Renal cortex interstitium (tissue), 11 donors: ENCODE measurements at regions not wholly inside any gene's neighbourhood (a gene's known extent, or its start where the extent isn't known, plus 50 kb on each side); places are given as distances from the start of the nearest gene placed in this dataset.
A peak's percentile ranks its signal among the peaks of the same experiment; 100 is the strongest.

ENCODE experiments used
- DNase-seq, 11 donors: peaks; one replicate each; pipeline ENCODE4 v3.0.0-alpha.2; 2013; ENCODE audit warnings: low read depth in 9 of 11, low spot score in 4 of 11; ENCODE audit errors: extremely low read depth in 1 of 11

DNA sequence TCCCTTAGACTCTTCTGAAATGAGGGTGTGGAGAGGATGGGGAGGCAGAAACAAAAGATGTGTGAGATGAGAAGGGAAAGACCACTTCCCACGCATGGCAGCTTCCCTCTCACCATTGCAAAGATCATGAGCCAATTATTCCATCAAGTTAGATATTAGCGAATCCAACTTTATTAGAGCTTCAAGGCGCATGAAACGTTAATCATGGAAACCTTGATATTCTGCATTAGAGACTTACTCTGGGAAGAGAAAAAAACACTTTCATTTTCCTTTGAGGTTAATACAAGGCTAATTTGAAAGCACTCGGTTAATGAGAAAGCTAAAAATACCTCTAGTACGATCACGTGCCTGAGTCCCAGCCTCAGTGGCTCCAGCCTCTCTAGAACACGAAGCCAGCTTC is 220.6 kb upstream of the RPL38 start:
- DNase-seq: no peak

- no peak for DNase-seq
These were observed 219.7 kb upstream of the RPL38 start for GRCh38 chr17:73983621-73984400.

GRCh38 chr17:73984941-73985340 is 218.5 kb upstream of the RPL38 start:
- DNase-seq: peak in 9 of 11 donors; percentile 32 to 85 (median 65)

- no peak for DNase-seq
These were observed 217.9 kb upstream of the RPL38 start for GRCh38 chr17:73985466-73986015.

- DNase-seq: no peak
These were observed 216.8 kb upstream of the RPL38 start for GRCh38 chr17:73986641-73987177.

DNA sequence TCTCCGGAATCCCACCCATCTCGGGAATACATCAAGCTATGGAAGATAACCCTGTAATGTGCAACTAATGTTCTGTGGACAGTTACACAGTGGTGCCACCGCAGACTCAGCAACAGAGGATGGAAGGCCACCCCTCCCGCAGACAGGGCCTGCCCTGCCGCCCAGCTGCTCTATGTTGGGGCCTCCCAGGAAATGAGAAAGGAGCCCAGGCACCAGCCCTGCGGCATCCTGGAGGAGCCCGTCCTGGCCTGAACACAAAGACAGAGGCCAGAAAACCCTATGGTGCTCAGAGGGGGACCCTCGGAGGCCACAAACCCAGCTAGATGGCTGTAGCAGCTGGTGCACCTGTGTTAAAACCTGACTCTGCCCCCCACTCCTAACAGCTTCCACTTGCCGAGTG is 216.1 kb upstream of the RPL38 start:
- DNase-seq: no peak

GRCh38 chr17:73987845-73988509 is 215.5 kb upstream of the RPL38 start:
- no peak for DNase-seq

DNA sequence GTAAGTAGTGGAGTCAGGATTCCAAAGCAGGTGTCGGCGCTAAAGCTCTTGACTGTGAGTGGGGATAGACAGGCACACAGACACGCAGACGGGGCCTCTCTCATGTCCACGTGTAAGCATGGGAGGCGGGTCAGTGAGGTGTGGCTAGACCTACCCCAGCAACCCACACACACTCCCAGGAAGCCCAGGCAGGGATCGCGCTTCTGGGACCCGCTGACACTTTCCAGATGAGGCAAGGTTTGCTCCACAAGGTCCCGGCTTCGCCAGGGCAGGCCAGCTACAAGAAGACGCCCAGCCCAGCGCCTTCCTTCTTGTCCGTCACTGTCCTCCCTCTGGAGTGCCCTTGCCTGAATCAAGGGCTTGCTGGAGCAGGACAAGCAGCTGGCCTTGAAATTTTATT is 213.8 kb upstream of the RPL38 start:
- DNase-seq: no peak

DNA sequence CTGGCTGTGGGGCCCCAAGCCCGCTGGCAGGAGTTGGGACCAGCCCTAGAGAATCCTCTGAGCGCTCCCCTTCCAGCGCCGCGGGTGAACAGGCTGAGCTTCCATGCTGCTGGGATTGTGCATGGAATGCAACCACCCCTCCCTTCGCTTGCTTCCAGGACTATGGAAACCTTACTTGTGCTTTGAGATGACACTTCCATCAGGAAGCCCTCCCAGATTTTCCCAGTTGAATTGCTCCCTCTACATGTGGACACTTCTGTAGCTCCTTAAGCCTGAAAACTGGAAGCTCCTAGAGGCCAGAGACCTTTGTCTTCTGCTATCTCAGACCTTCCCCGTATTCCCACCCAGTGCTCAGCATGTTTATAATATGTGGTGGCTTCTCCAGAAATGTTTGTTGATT is 213.2 kb upstream of the RPL38 start:
- DNase-seq: no peak

GRCh38 chr17:73991260-73991659 is 212.2 kb upstream of the RPL38 start:
- no peak for DNase-seq

DNA sequence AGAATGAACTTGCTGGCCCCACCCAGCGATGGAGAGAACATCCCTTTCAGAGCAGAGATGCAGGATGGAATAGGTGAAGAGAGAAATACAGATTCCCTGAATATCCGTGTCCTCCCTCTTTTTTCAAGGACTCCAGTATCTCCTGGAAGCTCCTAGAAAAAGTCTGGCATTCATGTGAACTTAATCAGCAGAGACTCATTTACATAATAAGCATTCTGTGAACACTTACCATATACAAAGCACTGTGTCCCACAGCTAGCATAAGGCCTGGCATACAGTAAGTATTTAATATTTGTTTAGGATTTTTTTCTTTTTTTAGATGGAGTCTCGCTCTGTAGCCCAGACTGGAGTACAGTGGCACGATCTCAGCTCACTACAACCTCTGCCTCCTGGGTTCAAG is 208.5 kb upstream of the RPL38 start:
- DNase-seq: no peak

GRCh38 chr17:73997059-73997458 is 206.4 kb upstream of the RPL38 start:
- DNase-seq: no peak

DNA sequence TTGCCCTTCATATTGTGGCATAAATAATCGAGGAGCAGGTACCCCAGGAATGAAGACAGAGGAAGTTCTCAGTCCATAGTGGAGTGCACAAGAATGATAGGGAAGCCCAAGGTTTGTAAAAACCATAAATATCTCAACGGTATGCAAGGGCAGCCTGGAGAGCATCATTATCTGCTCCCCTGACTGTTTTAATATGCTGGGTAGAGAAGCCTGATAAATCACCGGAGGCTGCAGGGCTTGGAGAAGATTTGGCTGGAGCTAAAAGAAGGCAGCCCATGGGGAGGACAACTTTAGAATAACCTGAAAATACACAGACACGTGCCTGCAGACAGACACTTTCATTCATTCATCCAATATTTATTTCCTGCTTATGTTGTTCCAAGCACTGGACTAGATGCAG is 205.2 kb upstream of the RPL38 start:
- DNase-seq: no peak

GRCh38 chr17:73998653-73999645 is 204.5 kb upstream of the RPL38 start:
- DNase-seq: peak in 6 of 11 donors; percentile 37 to 55 (median 42)

DNA sequence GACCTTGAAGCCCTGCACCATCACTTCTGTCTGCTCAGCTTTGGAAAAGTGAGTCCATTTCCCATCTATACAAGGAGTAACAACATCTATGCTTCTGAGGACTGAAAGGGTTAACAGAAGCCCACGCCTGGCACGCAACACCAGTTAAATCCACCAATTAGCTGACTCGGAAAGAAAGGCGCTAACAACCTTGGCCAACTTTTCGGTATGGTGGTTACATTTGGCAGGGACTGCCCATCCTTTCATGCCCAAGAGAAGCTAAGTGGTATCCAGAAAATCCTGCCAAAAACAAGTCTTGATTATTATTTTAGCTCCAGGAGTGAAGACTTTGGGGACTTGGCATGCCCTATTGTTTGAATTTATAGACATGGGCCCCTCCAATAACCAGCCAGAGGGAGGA is 202.3 kb upstream of the RPL38 start:
- no peak for DNase-seq

DNA sequence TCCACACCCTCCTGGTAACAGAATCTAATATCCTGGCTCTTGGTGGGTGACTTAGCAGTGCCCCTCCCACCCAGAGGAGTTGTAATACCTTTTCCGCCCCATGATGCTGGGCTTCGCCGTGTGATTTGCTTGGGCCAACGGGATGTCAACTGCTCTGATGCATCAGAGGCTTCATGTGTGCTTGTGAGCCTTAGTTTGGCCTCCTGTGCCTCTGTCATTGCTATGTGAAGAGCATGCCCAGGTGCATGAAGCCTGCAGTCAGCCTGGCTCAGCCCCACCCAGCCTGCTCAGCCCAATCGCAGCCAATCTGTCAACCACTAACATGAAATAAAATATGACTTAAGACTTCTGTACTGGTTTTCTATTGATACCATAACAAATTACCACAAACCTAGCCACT is 201.2 kb upstream of the RPL38 start:
- DNase-seq: no peak

- DNase-seq: no peak
These were observed 199.4 kb upstream of the RPL38 start for GRCh38 chr17:74004056-74004455.

DNA sequence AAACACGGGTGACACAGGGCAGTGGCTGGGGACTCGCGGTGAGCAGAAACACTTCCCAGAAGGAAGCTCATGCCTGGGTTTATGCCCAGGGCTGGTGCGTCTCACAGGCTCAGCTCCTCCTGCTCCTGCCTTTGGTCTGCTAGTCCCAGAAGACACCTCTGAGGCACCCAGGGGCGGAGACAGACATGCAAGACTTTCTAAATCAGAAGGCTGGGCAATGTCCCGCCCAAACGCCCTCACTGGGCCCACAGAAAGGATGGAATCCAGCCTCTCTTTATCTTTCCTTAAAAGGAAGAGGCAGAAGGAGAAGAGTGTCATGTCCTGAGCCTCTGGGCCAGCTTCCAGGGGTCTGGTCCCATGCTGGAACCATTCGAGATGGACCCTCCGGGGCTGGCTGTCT is 197.7 kb upstream of the RPL38 start:
- no peak for DNase-seq

- no peak for DNase-seq
These were observed 197.1 kb upstream of the RPL38 start for GRCh38 chr17:74006371-74006770.
